ENCODE measurements at regions not wholly inside any gene's neighbourhood (a gene's known extent, or its start where the extent isn't known, plus 50 kb on each side); places are given as distances from the start of the nearest gene placed in this dataset.
"Not testable (repeated sequence)": the region's sequence is repeated elsewhere in the genome, so short reads cannot be mapped to it uniquely, and the experiment has no call there.

GRCh38 chr5:161036296-161036695 is 184.3 kb upstream of the ATP10B start:
- no peak for DNase-seq (ENCODE audit: low read depth in 2 of 2)

GRCh38 chr5:161034451-161034850 is 182.4 kb upstream of the ATP10B start:
- DNase-seq (ENCODE audit: low read depth in 2 of 2), result no peak

- no peak for DNase-seq (ENCODE audit: low read depth in 2 of 2)
Measured at GRCh38 chr5:161030229-161030628, 178.2 kb upstream of the ATP10B start.

GRCh38 chr5:161027763-161028162 is 175.8 kb upstream of the ATP10B start:
- DNase-seq (ENCODE audit: low read depth in 2 of 2), result no peak

GRCh38 chr5:161023551-161023950 is 171.5 kb upstream of the ATP10B start:
- no peak for DNase-seq (ENCODE audit: low read depth in 2 of 2)

GRCh38 chr5:161022151-161022550 is 170.1 kb upstream of the ATP10B start:
- no peak for DNase-seq (ENCODE audit: low read depth in 2 of 2)

- no peak for DNase-seq (ENCODE audit: low read depth in 2 of 2)
Measured at GRCh38 chr5:161009817-161010216, 157.8 kb upstream of the ATP10B start.

- DNase-seq (ENCODE audit: low read depth in 2 of 2), result no peak
Measured at GRCh38 chr5:161009194-161009593, 157.2 kb upstream of the ATP10B start.

GRCh38 chr5:161007879-161008278 is 155.9 kb upstream of the ATP10B start:
- no peak for DNase-seq (ENCODE audit: low read depth in 2 of 2)

GRCh38 chr5:161002571-161003074 is 150.6 kb upstream of the ATP10B start:
- DNase-seq (ENCODE audit: low read depth in 2 of 2), result no peak

GRCh38 chr5:161001604-161002003 is 149.6 kb upstream of the ATP10B start:
- DNase-seq (ENCODE audit: low read depth in 2 of 2), result no peak

GRCh38 chr5:161001142-161001541 is 149.1 kb upstream of the ATP10B start:
- DNase-seq (ENCODE audit: low read depth in 2 of 2), result not testable (repeated sequence)

GRCh38 chr5:160991205-160991604 is 139.2 kb upstream of the ATP10B start:
- DNase-seq (ENCODE audit: low read depth in 2 of 2), result no peak

- no peak for DNase-seq (ENCODE audit: low read depth in 2 of 2)
Measured at GRCh38 chr5:160979385-160979784, 127.4 kb upstream of the ATP10B start.

- DNase-seq (ENCODE audit: low read depth in 2 of 2), result no peak
Measured at GRCh38 chr5:160978944-160979343, 126.9 kb upstream of the ATP10B start.

GRCh38 chr5:160976181-160976580 is 124.2 kb upstream of the ATP10B start:
- no peak for DNase-seq (ENCODE audit: low read depth in 2 of 2)

- DNase-seq (ENCODE audit: low read depth in 2 of 2), result no peak
Measured at GRCh38 chr5:160970605-160971191, 118.7 kb upstream of the ATP10B start.

GRCh38 chr5:160969645-160970044 is 117.6 kb upstream of the ATP10B start:
- no peak for DNase-seq (ENCODE audit: low read depth in 2 of 2)

- no peak for DNase-seq (ENCODE audit: low read depth in 2 of 2)
Measured at GRCh38 chr5:160968480-160968879, 116.5 kb upstream of the ATP10B start.

- DNase-seq (ENCODE audit: low read depth in 2 of 2), result no peak
Measured at GRCh38 chr5:160966921-160967320, 114.9 kb upstream of the ATP10B start.

GRCh38 chr5:160961761-160962160 is 109.8 kb upstream of the ATP10B start:
- no peak for DNase-seq (ENCODE audit: low read depth in 2 of 2)

GRCh38 chr5:160961038-160961437 is 109.0 kb upstream of the ATP10B start:
- DNase-seq (ENCODE audit: low read depth in 2 of 2), result no peak

GRCh38 chr5:160960592-160960991 is 108.6 kb upstream of the ATP10B start:
- no peak for DNase-seq (ENCODE audit: low read depth in 2 of 2)

- DNase-seq (ENCODE audit: low read depth in 2 of 2), result no peak
Measured at GRCh38 chr5:160959804-160960203, 107.8 kb upstream of the ATP10B start.

Measured in fibroblast of skin of left biceps (primary cell).